HS-5 (cell line): ENCODE measurements at regions not wholly inside any gene's neighbourhood (a gene's known extent, or its start where the extent isn't known, plus 50 kb on each side); places are given as distances from the start of the nearest gene placed in this dataset.
"Not testable (repeated sequence)": the region's sequence is repeated elsewhere in the genome, so short reads cannot be mapped to it uniquely, and the experiment has no call there.

Experiments
- DNase-seq: peaks from one replicate; pipeline ENCODE4 v3.0.0-alpha.2; 2012; ENCODE audit warnings: low read depth

- DNase-seq = no peak
These were observed 163.2 kb upstream of the KLF7 start for GRCh38 chr2:207328944-207329386.

- peak; percentile 92 for DNase-seq
These were observed 165.2 kb upstream of the KLF7 start for GRCh38 chr2:207330912-207331311.

GRCh38 chr2:207331674-207332073 is 165.9 kb upstream of the KLF7 start:
- DNase-seq = no peak

GRCh38 chr2:207332480-207333212 is 166.9 kb upstream of the KLF7 start:
- DNase-seq = no peak

GRCh38 chr2:207333599-207334300 is 168.0 kb upstream of the KLF7 start:
- DNase-seq = no peak

GRCh38 chr2:207334301-207334623 is 168.5 kb upstream of the KLF7 start:
- no peak for DNase-seq

- DNase-seq = peak; percentile 100
These were observed 169.1 kb upstream of the KLF7 start for GRCh38 chr2:207334624-207335371.

GRCh38 chr2:207337234-207338219 is 171.8 kb upstream of the KLF7 start:
- no peak for DNase-seq

GRCh38 chr2:207338220-207338607 is 172.5 kb upstream of the KLF7 start:
- no peak for DNase-seq

- no peak for DNase-seq
These were observed 172.9 kb upstream of the KLF7 start for GRCh38 chr2:207338610-207339009.

- DNase-seq = no peak
These were observed 175.5 kb upstream of the KLF7 start for GRCh38 chr2:207341112-207341750.

GRCh38 chr2:207341804-207342203 is 176.1 kb upstream of the KLF7 start:
- DNase-seq = no peak

GRCh38 chr2:207344596-207345394 is 179.0 kb upstream of the KLF7 start:
- DNase-seq = not testable (repeated sequence)

- no peak for DNase-seq
These were observed 178.6 kb upstream of the CREB1 start for GRCh38 chr2:207351171-207351570.

GRCh38 chr2:207352978-207353671 is 176.6 kb upstream of the CREB1 start:
- no peak for DNase-seq

GRCh38 chr2:207353836-207354235 is 175.9 kb upstream of the CREB1 start:
- DNase-seq = no peak

- no peak for DNase-seq
These were observed 175.3 kb upstream of the CREB1 start for GRCh38 chr2:207354462-207354861.

- DNase-seq = no peak
These were observed 173.2 kb upstream of the CREB1 start for GRCh38 chr2:207356567-207356966.

GRCh38 chr2:207357216-207357615 is 172.5 kb upstream of the CREB1 start:
- DNase-seq = no peak

- no peak for DNase-seq
These were observed 167.0 kb upstream of the CREB1 start for GRCh38 chr2:207362716-207363115.
